GM12878 (cell line): ENCODE measurements at regions not wholly inside any gene's neighbourhood (a gene's known extent, or its start where the extent isn't known, plus 50 kb on each side); places are given as distances from the start of the nearest gene placed in this dataset.
"Not testable (repeated sequence)": the region's sequence is repeated elsewhere in the genome, so short reads cannot be mapped to it uniquely, and the experiment has no call there.

Experiments used
- ATAC-seq: fragments of 200-7000 bp; cut with Tn5 transposase; 3 replicates; pipeline ENCODE4 v1.9.1; 2020; ENCODE audit warnings: mild to moderate bottlenecking, moderate library complexity
- BruUV-seq: library from RNA; stranded (reverse); fragments of 400-500 nt; replicated peaks from 2 replicates; lab custom pipeline; 2021; lab: Mats Ljungman, UMichigan
- CTCF ChIA-PET: fragments of 300-600 bp; sonication (Branson Sonifier 250); formaldehyde crosslinking; extraction: SDS; loops from one replicate; lab custom pipeline; 2021; ENCODE audit warnings: inconsistent platforms; lab: Yijun Ruan, JAX
- POLR2A ChIA-PET: fragments of 350-600 bp; formaldehyde crosslinking; extraction: SDS; loops from one replicate; lab custom pipeline; 2021; ENCODE audit warnings: inconsistent platforms; lab: Charles Lee
- RAD21 ChIA-PET: fragments of 300-600 bp; sonication (Branson Sonifier 250); formaldehyde crosslinking; loops from one replicate; lab custom pipeline; 2023; ENCODE audit warnings: antibody characterized with exemption; ENCODE audit not compliant: unreplicated experiment; lab: Charles Lee
- SMC1A ChIA-PET: fragments of 300-600 bp; sonication (Branson Sonifier 250); formaldehyde crosslinking; loops from one replicate; lab custom pipeline; 2023; ENCODE audit not compliant: unreplicated experiment, uncharacterized antibody; lab: Charles Lee
- DNase-seq: peaks from one replicate; pipeline ENCODE4 v3.0.0-alpha.2; 2011; ENCODE audit warnings: low read depth, low spot score
- FAIRE-seq: peaks from 3 replicates; lab custom pipeline; 2011; peaks lifted over from hg19 to GRCh38; lab: Jason Lieb, UNC
- H2AFZ ChIP-seq: 2 replicates; pipeline ENCODE4 v1.6.0; 2011; ENCODE audit warnings: low read depth, low read length, control low read depth; ENCODE audit not compliant: control insufficient read depth
- H3K27ac ChIP-seq: 2 replicates; pipeline ENCODE4 v1.5.1; 2011; ENCODE audit warnings: control low read depth; ENCODE audit not compliant: control insufficient read depth, insufficient read depth
- H3K27me3 ChIP-seq, 2 experiments: replicated peaks in 1 of 2; 2 replicates each; pipeline versions ENCODE4 v1.6.0 to v1.6.1; 2011; ENCODE audit warnings: low read length in 1 of 2; ENCODE audit not compliant: control insufficient read depth in 2 of 2, insufficient read depth in 2 of 2
- H3K36me3 ChIP-seq, 2 experiments: 2 replicates each; pipeline ENCODE4 v1.5.1; 2011; ENCODE audit warnings: low read length in 1 of 2; ENCODE audit not compliant: control insufficient read depth in 2 of 2, insufficient read depth in 2 of 2
- H3K4me1 ChIP-seq: 2 replicates; pipeline ENCODE4 v1.6.1; 2011; ENCODE audit warnings: mild to moderate bottlenecking, low read length, moderate library complexity, mixed read lengths; ENCODE audit not compliant: control insufficient read depth, insufficient read depth
- H3K4me2 ChIP-seq: 2 replicates; pipeline ENCODE4 v1.6.0; 2011; ENCODE audit warnings: control low read depth; ENCODE audit not compliant: control insufficient read depth, insufficient read depth
- H3K4me3 ChIP-seq: fragments of 200-600 bp; sonication (generic); 2 replicates; pipeline ENCODE4 v1.5.1; 2016
- H3K79me2 ChIP-seq: 2 replicates; pipeline ENCODE4 v1.6.0; 2011; ENCODE audit warnings: low read length; ENCODE audit not compliant: control insufficient read depth, insufficient read depth
- H3K9ac ChIP-seq: 2 replicates; pipeline ENCODE4 v1.8.0; 2011; ENCODE audit warnings: low read length, control low read depth, mixed read lengths; ENCODE audit not compliant: control insufficient read depth, insufficient read depth
- H3K9me3 ChIP-seq: replicated peaks from 3 replicates; pipeline ENCODE4 v1.5.1; 2011; ENCODE audit warnings: mild to moderate bottlenecking, low read length; ENCODE audit not compliant: control insufficient read depth, insufficient read depth
- H4K20me1 ChIP-seq: 2 replicates; pipeline ENCODE4 v1.6.0; 2011; ENCODE audit not compliant: control insufficient read depth, insufficient read depth
- CREM ChIP-seq: IDR thresholded peaks from 2 replicates; pipeline ENCODE4 v1.6.1; 2014; ENCODE audit warnings: antibody characterized with exemption, low read depth
- CTCF ChIP-seq, 3 experiments: IDR thresholded peaks in 2 of 3; conservative IDR thresholded peaks in 1 of 3; 2 replicates each; pipeline ENCODE4 v1.5.1; 2011; ENCODE audit warnings: low read depth in 3 of 3, low read length in 3 of 3, mild to moderate bottlenecking in 3 of 3, control low read depth in 2 of 3, moderate library complexity in 2 of 3, inconsistent platforms in 1 of 3, mixed read lengths in 1 of 3; ENCODE audit not compliant: control insufficient read depth in 2 of 3, insufficient read depth in 1 of 3; ENCODE audit errors: extremely low read depth in 1 of 3
- HDAC2 ChIP-seq: fragments of 200-600 bp; sonication (generic); IDR thresholded peaks from 2 replicates; pipeline ENCODE4 v1.6.1; 2017
- MAX ChIP-seq: IDR thresholded peaks from 2 replicates; pipeline ENCODE4 v1.6.1; 2012; ENCODE audit warnings: low read depth, low read length, improper control_type of control experiment
- NFXL1 ChIP-seq: fragments of 450-650 bp; IDR thresholded peaks from 2 replicates; pipeline ENCODE4 v1.6.1; 2017; ENCODE audit warnings: antibody characterized with exemption, mild to moderate bottlenecking, borderline replicate concordance
- NR2C2 ChIP-seq: IDR thresholded peaks from 2 replicates; pipeline ENCODE4 v1.6.1; 2011; ENCODE audit warnings: borderline replicate concordance, low read depth; ENCODE audit not compliant: control insufficient read depth, insufficient read length
- RFX5 ChIP-seq: IDR thresholded peaks from 2 replicates; pipeline ENCODE4 v1.6.1; 2011; ENCODE audit warnings: low read depth, low read length, improper control_type of control experiment
- RUNX3 ChIP-seq: IDR thresholded peaks from 2 replicates; pipeline ENCODE4 v1.6.1; 2012; ENCODE audit warnings: low read length, inconsistent platforms
- SRF ChIP-seq, 2 experiments: IDR thresholded peaks; 2 replicates each; pipeline ENCODE4 v1.6.1; 2011; ENCODE audit warnings: low read depth in 2 of 2, low read length in 2 of 2, mild to moderate bottlenecking in 1 of 2, moderate library complexity in 1 of 2
- ZNF274 ChIP-seq: IDR thresholded peaks from one replicate; pipeline ENCODE4 v1.8.0; 2011; ENCODE audit not compliant: insufficient read length, insufficient read depth
- ZNF622 ChIP-seq: fragments of 450-650 bp; IDR thresholded peaks from 2 replicates; pipeline ENCODE4 v1.6.1; 2017; ENCODE audit warnings: mild to moderate bottlenecking, inconsistent platforms
- WGBS: methylation state at CpG from one replicate; pipeline ENCODE4 v1.1.6; 2016; ENCODE audit warnings: low lambda C conversion rate; ENCODE audit not compliant: insufficient replicate concordance, insufficient coverage; ENCODE audit errors: missing lambda C conversion rate; 5-methylcytosine and 5-hydroxymethylcytosine counted together
- in situ Hi-C: fragments of 300-500 bp; cut with MboI; formaldehyde crosslinking; loops from 9 replicates; pipeline ENCODE4 v1.14.3; 2018; ENCODE audit warnings: mixed read lengths
- intact Hi-C: fragments of 100-400 bp; cut with micrococcal nuclease; formaldehyde crosslinking; loops from one replicate; pipeline ENCODE4 v1.14.2; 2022; ENCODE audit not compliant: unreplicated experiment

GRCh38 chrX:94695910-94696309 lies 1021.9 kb downstream of the FAM133A start:
- in situ Hi-C loops = no loop called here
- SMC1A ChIA-PET = no interaction called here

GRCh38 chrX:94704348-94705256 lies 1030.6 kb downstream of the FAM133A start:
- in situ Hi-C loops, H2AFZ ChIP-seq, H3K9me3 ChIP-seq, POLR2A ChIA-PET, H4K20me1 ChIP-seq, H3K36me3 ChIP-seq, H3K79me2 ChIP-seq, SMC1A ChIA-PET, H3K27me3 ChIP-seq, H3K27ac ChIP-seq, RAD21 ChIA-PET, DNase-seq, H3K4me2 ChIP-seq, BruUV-seq, ATAC-seq, intact Hi-C loops, H3K4me1 ChIP-seq, H3K4me3 ChIP-seq, CTCF ChIA-PET, H3K9ac ChIP-seq, FAIRE-seq: not testable (repeated sequence)
- 34% methylated on average over 14 of the region's 15 CpGs for WGBS

More at GRCh38 chrX:94695910-94696309, 1021.9 kb downstream of the FAM133A start:
- Histone ChIP-seq H4K20me1 (no peaks in the 10 kb centered on the region), H2AFZ (no peak overlapping the region), H3K27ac (no peak overlapping the region), H3K27me3 (no peaks in the 10 kb centered on the region), H3K79me2 (no peaks in the 10 kb centered on the region), H3K4me3 (no peak overlapping the region), H3K4me2 (no peak overlapping the region), H3K9me3 (no peaks in the 10 kb centered on the region), H3K36me3 (no peaks in the 10 kb centered on the region), H3K9ac (no peak overlapping the region), H3K4me1 (no peaks in the 10 kb centered on the region)
- ChIA-PET CTCF (no interaction called here), POLR2A (no interaction called here), RAD21 (no interaction called here)
- DNase-seq (no peak), FAIRE-seq (no peak), ATAC-seq (no peak)
- BruUV-seq = no TSS peak
- TF ChIP-seq RFX5 (no peak), HDAC2 (no peak), RUNX3 (no peak), CTCF (IDR thresholded peaks at IDR 0.05 in 2 of 3, conservative IDR thresholded peaks at IDR 0.05 in 1 of 3; ENCODE audit: control insufficient read depth in 2 of 3, extremely low read depth in 1 of 3, insufficient read depth in 1 of 3, low read depth in 3 of 3, low read length in 3 of 3) (no peak), ZNF622 (no peak), MAX (no peak), NR2C2 (no peak), CREM (no peak), NFXL1 (no peak), ZNF274 (no peak), SRF (IDR thresholded peaks at IDR 0.05; ENCODE audit: low read depth in 2 of 2, low read length in 2 of 2) (no peak)
- 7% methylated on average over 3 of the region's 3 CpGs for WGBS
- intact Hi-C loops = no loop called here
